HEK293 (cell line): ENCODE measurements at regions not wholly inside any gene's neighbourhood (a gene's known extent, or its start where the extent isn't known, plus 50 kb on each side); places are given as distances from the start of the nearest gene placed in this dataset.

ENCODE experiments used
- CTCF ChIA-PET: fragments of 350-600 bp; formaldehyde crosslinking; extraction: SDS; loops from one replicate; lab custom pipeline; 2021; ENCODE audit warnings: antibody characterized with exemption; lab: Yijun Ruan, JAX
- POLR2A ChIA-PET: fragments of 300-600 bp; formaldehyde crosslinking; extraction: SDS; loops from one replicate; lab custom pipeline; 2020; ENCODE audit warnings: antibody characterized with exemption, inconsistent platforms; lab: Yijun Ruan, JAX
- H3K27ac ChIP-seq: fragments of 200-500 bp; sonication (Bioruptor generic); 2 replicates; pipeline ENCODE4 v1.5.1; 2014; ENCODE audit warnings: low read depth, low read length, control low read depth, inconsistent platforms; ENCODE audit errors: extremely low read depth
- H3K36me3 ChIP-seq, 2 experiments: fragments of 200-500 bp in 1 of 2; sonication (Bioruptor generic) in 1 of 2; 1 replicate in 1 of 2; 2 replicates in 1 of 2; pipeline ENCODE4 v1.5.1; 2014 to 2017; ENCODE audit warnings: inconsistent platforms in 2 of 2, low read length in 2 of 2; ENCODE audit not compliant: control insufficient read depth in 2 of 2, insufficient read depth in 1 of 2
- H3K4me1 ChIP-seq: fragments of 200-500 bp; sonication (Bioruptor generic); 2 replicates; pipeline ENCODE4 v1.5.1; 2014; ENCODE audit warnings: mild to moderate bottlenecking, low read length, inconsistent platforms; ENCODE audit not compliant: control insufficient read depth, insufficient read depth
- H3K4me3 ChIP-seq: 2 replicates; pipeline ENCODE4 v1.5.1; 2011; ENCODE audit warnings: low read depth, mild to moderate bottlenecking, control low read depth, low read length, moderate library complexity
- H3K9me3 ChIP-seq: fragments of 200-500 bp; sonication (Bioruptor generic); 2 replicates; pipeline ENCODE4 v1.5.1; 2014; ENCODE audit warnings: low read depth, low read length, inconsistent platforms; ENCODE audit not compliant: control insufficient read depth, insufficient read depth
- KLF16 ChIP-seq: fragments of 450-650 bp; formaldehyde crosslinking; IDR thresholded peaks from 2 replicates; pipeline ENCODE4 v1.5.1; 2017; ENCODE audit warnings: missing biosample characterization, missing genetic modification characterization
- TRIM28 ChIP-seq: IDR thresholded peaks from 2 replicates; pipeline ENCODE4 v1.6.1; 2011; ENCODE audit warnings: low read length, control low read depth, borderline replicate concordance
- WT1 ChIP-seq: fragments of 450-650 bp; formaldehyde crosslinking; IDR thresholded peaks from 2 replicates; pipeline ENCODE4 v1.5.1; 2016; ENCODE audit warnings: missing biosample characterization, missing genetic modification characterization
- ZBTB11 ChIP-seq: fragments of 450-650 bp; formaldehyde crosslinking; conservative IDR thresholded peaks from 2 replicates; pipeline ENCODE4 v1.5.1; 2016; ENCODE audit warnings: low read depth, missing biosample characterization, missing genetic modification characterization
- ZBTB17 ChIP-seq: fragments of 450-650 bp; formaldehyde crosslinking; IDR thresholded peaks from 2 replicates; pipeline ENCODE4 v1.5.1; 2016; ENCODE audit warnings: missing biosample characterization, missing genetic modification characterization
- ZBTB21 ChIP-seq: fragments of 450-650 bp; formaldehyde crosslinking; IDR thresholded peaks from 2 replicates; pipeline ENCODE4 v1.5.1; 2017; ENCODE audit warnings: missing biosample characterization, missing genetic modification characterization
- ZBTB8A ChIP-seq: fragments of 450-650 bp; formaldehyde crosslinking; IDR thresholded peaks from 2 replicates; pipeline ENCODE4 v1.5.1; 2016; ENCODE audit warnings: missing biosample characterization, missing genetic modification characterization
- ZFP37 ChIP-seq: fragments of 450-650 bp; formaldehyde crosslinking; IDR thresholded peaks from 2 replicates; pipeline ENCODE4 v1.5.1; 2016; ENCODE audit warnings: missing biosample characterization, missing genetic modification characterization
- ZFP41 ChIP-seq: fragments of 450-650 bp; formaldehyde crosslinking; IDR thresholded peaks from 2 replicates; pipeline ENCODE4 v1.5.1; 2016; ENCODE audit warnings: missing biosample characterization, missing genetic modification characterization, borderline replicate concordance
- ZNF112 ChIP-seq: fragments of 450-650 bp; formaldehyde crosslinking; IDR thresholded peaks from 2 replicates; pipeline ENCODE4 v1.5.0; 2017; ENCODE audit warnings: missing biosample characterization, missing genetic modification characterization
- ZNF138 ChIP-seq: fragments of 450-650 bp; formaldehyde crosslinking; IDR thresholded peaks from 2 replicates; pipeline ENCODE4 v1.5.1; 2016; ENCODE audit warnings: missing biosample characterization, missing genetic modification characterization, borderline replicate concordance
- ZNF155 ChIP-seq: fragments of 450-650 bp; formaldehyde crosslinking; IDR thresholded peaks from 2 replicates; pipeline ENCODE4 v1.5.1; 2016; ENCODE audit warnings: missing biosample characterization, missing genetic modification characterization
- ZNF26 ChIP-seq: fragments of 450-650 bp; formaldehyde crosslinking; IDR thresholded peaks from 2 replicates; pipeline ENCODE4 v1.5.1; 2016; ENCODE audit warnings: missing biosample characterization, missing genetic modification characterization
- ZNF404 ChIP-seq: fragments of 450-650 bp; formaldehyde crosslinking; IDR thresholded peaks from 2 replicates; pipeline ENCODE4 v1.5.1; 2017; ENCODE audit warnings: missing biosample characterization, missing genetic modification characterization
- ZNF423 ChIP-seq: fragments of 450-650 bp; formaldehyde crosslinking; IDR thresholded peaks from 2 replicates; pipeline ENCODE4 v1.5.1; 2016; ENCODE audit warnings: missing biosample characterization, missing genetic modification characterization
- ZNF449 ChIP-seq: fragments of 450-650 bp; formaldehyde crosslinking; IDR thresholded peaks from 2 replicates; pipeline ENCODE4 v1.5.1; 2017; ENCODE audit warnings: missing biosample characterization, mild to moderate bottlenecking, missing genetic modification characterization, moderate library complexity
- ZNF501 ChIP-seq: fragments of 450-650 bp; formaldehyde crosslinking; IDR thresholded peaks from 2 replicates; pipeline ENCODE4 v1.5.1; 2016; ENCODE audit warnings: missing biosample characterization, missing genetic modification characterization
- ZNF513 ChIP-seq: fragments of 450-650 bp; IDR thresholded peaks from 2 replicates; pipeline ENCODE4 v1.5.1; 2018; ENCODE audit warnings: missing biosample characterization, missing genetic modification characterization
- ZNF521 ChIP-seq: fragments of 450-650 bp; formaldehyde crosslinking; IDR thresholded peaks from 2 replicates; pipeline ENCODE4 v1.5.1; 2017; ENCODE audit warnings: missing biosample characterization, mild to moderate bottlenecking, missing genetic modification characterization
- ZNF639 ChIP-seq: fragments of 450-650 bp; formaldehyde crosslinking; IDR thresholded peaks from 2 replicates; pipeline ENCODE4 v1.5.1; 2016; ENCODE audit warnings: missing biosample characterization, missing genetic modification characterization
- ZNF768 ChIP-seq: fragments of 450-650 bp; formaldehyde crosslinking; IDR thresholded peaks from 2 replicates; pipeline ENCODE4 v1.5.1; 2018; ENCODE audit warnings: missing biosample characterization, mild to moderate bottlenecking, missing genetic modification characterization
- ZNF843 ChIP-seq: fragments of 450-650 bp; formaldehyde crosslinking; IDR thresholded peaks from 2 replicates; pipeline ENCODE4 v1.5.1; 2016; ENCODE audit warnings: missing biosample characterization, missing genetic modification characterization
- ZSCAN4 ChIP-seq: fragments of 450-650 bp; formaldehyde crosslinking; IDR thresholded peaks from 2 replicates; pipeline ENCODE4 v1.5.1; 2017; ENCODE audit warnings: missing biosample characterization, missing genetic modification characterization

GRCh38 chr22:22050141-22050775 is 67.7 kb upstream of the TOP3B start:
- Histone ChIP-seq H3K27ac (no peak overlapping the region), H3K4me1 (no peaks in the 10 kb centered on the region), H3K4me3 (no peak overlapping the region), H3K36me3 (no peaks in the 10 kb centered on the region), H3K9me3 (no peaks in the 10 kb centered on the region)
- no peak for TF ChIP-seq ZNF639 (tag by site-specific recombination)
- TF ChIP-seq ZNF768 (tag by site-specific recombination), result no peak
- TF ChIP-seq ZFP37 (tag by site-specific recombination), result no peak
- TF ChIP-seq ZNF423, result no peak
- no peak for TF ChIP-seq WT1 (tag by site-specific recombination)
- TF ChIP-seq ZNF404 (tag by site-specific recombination), result no peak
- ChIA-PET POLR2A (no interaction called here), CTCF (interaction anchor here (1.9 to 2.0 kb wide), 2 partner anchors 10 to 78 kb away, joined by 7 to 11 read pairs; no protein-coding TSS in a partner anchor)

GRCh38 chr22:22049684-22050083 is 67.1 kb upstream of the TOP3B start:
- ChIA-PET CTCF (interaction anchor here (0.6 to 2.0 kb wide), 5 partner anchors 11 to 273 kb away, joined by 3 to 11 read pairs (median 3); no protein-coding TSS in a partner anchor), POLR2A (no interaction called here)
- no peaks in the 10 kb centered on the region for H3K9me3 ChIP-seq

More at GRCh38 chr22:22049684-22050083, 67.1 kb upstream of the TOP3B start:
- Histone ChIP-seq H3K4me3 (no peak overlapping the region), H3K27ac (no peak overlapping the region), H3K36me3 (no peaks in the 10 kb centered on the region), H3K4me1 (no peaks in the 10 kb centered on the region)
- TF ChIP-seq ZNF138 (tag by site-specific recombination) (no peak), ZNF639 (tag by site-specific recombination) (no peak), ZNF112 (tag by site-specific recombination) (no peak), ZNF513 (tag by site-specific recombination) (no peak), ZNF155 (tag by site-specific recombination) (no peak), ZNF449 (tag by site-specific recombination) (no peak), ZFP41 (tag by site-specific recombination) (no peak), ZBTB8A (tag by site-specific recombination) (no peak), ZNF843 (tag by site-specific recombination) (no peak), ZNF26 (tag by site-specific recombination) (no peak), KLF16 (tag by site-specific recombination) (no peak), TRIM28 (no peak), ZBTB21 (no peak), ZBTB11 (tag by site-specific recombination) (no peak), ZNF521 (tag by site-specific recombination) (no peak), ZSCAN4 (tag by site-specific recombination) (no peak), ZNF501 (tag by site-specific recombination) (no peak), ZBTB17 (tag by site-specific recombination) (no peak)
